A549 (cell line): ENCODE measurements at regions not wholly inside any gene's neighbourhood (a gene's known extent, or its start where the extent isn't known, plus 50 kb on each side); places are given as distances from the start of the nearest gene placed in this dataset.
"Not testable (repeated sequence)": the region's sequence is repeated elsewhere in the genome, so short reads cannot be mapped to it uniquely, and the experiment has no call there.

Experiments
- ATAC-seq, 2 experiments: fragments of 200-7000 bp in 1 of 2; fragments of >200 bp in 1 of 2; cut with Nextera tagmentation in 1 of 2; cut with Tn5 transposase in 1 of 2; 3 replicates each; pipeline versions ENCODE4 v1.8.0 to v1.9.1; 2018 to 2020; ENCODE audit warnings: mild to moderate bottlenecking in 1 of 2, moderate library complexity in 1 of 2
- CTCF ChIA-PET: fragments of 300-600 bp; sonication (Branson Sonifier 250); formaldehyde crosslinking; extraction: SDS; loops from one replicate; lab custom pipeline; 2021; ENCODE audit warnings: antibody characterized with exemption, inconsistent platforms; lab: Yijun Ruan, JAX
- POLR2A ChIA-PET: fragments of 350-600 bp; formaldehyde crosslinking; extraction: SDS; loops from one replicate; lab custom pipeline; 2021; ENCODE audit warnings: antibody characterized with exemption, inconsistent platforms; lab: Yijun Ruan, JAX
- DNase-seq, 2 experiments: peaks; one replicate each; pipeline versions ENCODE4 v3.0.0 to v3.0.0-alpha.2; 2011 to 2016; ENCODE audit warnings: low read depth in 1 of 2, low spot score in 1 of 2
- FAIRE-seq: peaks from 2 replicates; lab custom pipeline; 2011; peaks lifted over from hg19 to GRCh38; lab: Jason Lieb, UNC
- H3K27ac ChIP-seq, 2 experiments: fragments of >200 bp; sonication (Bioruptor Twin); formaldehyde crosslinking; 3 replicates each; pipeline ENCODE4 v1.5.1; 2016 to 2017
- H3K4me1 ChIP-seq: fragments of >200 bp; sonication (Bioruptor Twin); formaldehyde crosslinking; 3 replicates; pipeline ENCODE4 v1.6.1; 2016
- H3K4me2 ChIP-seq: fragments of >200 bp; sonication (Bioruptor Twin); formaldehyde crosslinking; 3 replicates; pipeline ENCODE4 v1.6.1; 2016
- H3K4me3 ChIP-seq: fragments of >200 bp; sonication (Bioruptor Twin); formaldehyde crosslinking; 3 replicates; pipeline ENCODE4 v1.5.1; 2016
- H3K9me3 ChIP-seq: fragments of >200 bp; sonication (Bioruptor Twin); formaldehyde crosslinking; 3 replicates; pipeline ENCODE4 v1.6.1; 2016
- ATOH8 ChIP-seq: fragments of 250-450 bp; sonication (Bioruptor Pico); IDR thresholded peaks from 2 replicates; pipeline ENCODE4 v1.5.0; 2020; ENCODE audit warnings: low read depth, mild to moderate bottlenecking, moderate library complexity
- BCL3 ChIP-seq: fragments of >200 bp; sonication (Bioruptor Twin); formaldehyde crosslinking; IDR thresholded peaks from 3 replicates; pipeline ENCODE4 v1.6.1; 2016
- BHLHE40 ChIP-seq: IDR thresholded peaks from 2 replicates; pipeline ENCODE4 v1.6.1; 2012; ENCODE audit warnings: low read depth, low read length, inconsistent platforms
- CBX8 ChIP-seq: fragments of 200-600 bp; sonication (generic); IDR thresholded peaks from 2 replicates; pipeline ENCODE4 v1.6.1; 2016
- E2F6 ChIP-seq: IDR thresholded peaks from 2 replicates; pipeline ENCODE4 v1.6.1; 2012; ENCODE audit warnings: low read depth, borderline replicate concordance
- EHF ChIP-seq: fragments of 250-450 bp; sonication (Bioruptor Pico); IDR thresholded peaks from 2 replicates; pipeline ENCODE4 v1.5.0; 2020; ENCODE audit warnings: mild to moderate bottlenecking
- ESRRA ChIP-seq: fragments of 150-350 bp; IDR thresholded peaks from 2 replicates; pipeline ENCODE4 v1.6.1; 2014; ENCODE audit warnings: mild to moderate bottlenecking, low read length, borderline replicate concordance
- FOSB ChIP-seq: fragments of 250-450 bp; sonication (Bioruptor Pico); IDR thresholded peaks from 2 replicates; pipeline ENCODE4 v1.5.0; 2020; ENCODE audit warnings: mild to moderate bottlenecking, moderate library complexity
- HEYL ChIP-seq: fragments of 250-450 bp; sonication (Bioruptor Pico); IDR thresholded peaks from 2 replicates; pipeline ENCODE4 v1.8.0; 2021; ENCODE audit warnings: mild to moderate bottlenecking, moderate library complexity
- HOXA7 ChIP-seq: fragments of 250-450 bp; sonication (Bioruptor Pico); IDR thresholded peaks from 2 replicates; pipeline ENCODE4 v1.5.0; 2020; ENCODE audit warnings: mild to moderate bottlenecking, moderate library complexity
- HOXB5 ChIP-seq: fragments of 250-450 bp; sonication (Bioruptor Pico); IDR thresholded peaks from 2 replicates; pipeline ENCODE4 v1.5.0; 2020; ENCODE audit warnings: mild to moderate bottlenecking, moderate library complexity
- KDM5A ChIP-seq: fragments of 200-600 bp; sonication (generic); IDR thresholded peaks from 2 replicates; pipeline ENCODE4 v1.6.1; 2016; ENCODE audit warnings: antibody characterized with exemption, mild to moderate bottlenecking
- MAFK ChIP-seq: fragments of 450-650 bp; IDR thresholded peaks from 2 replicates; pipeline ENCODE4 v1.6.1; 2014; ENCODE audit not compliant: partially characterized antibody
- NPAS2 ChIP-seq: fragments of 250-450 bp; sonication (Bioruptor Pico); IDR thresholded peaks from 2 replicates; pipeline ENCODE4 v1.8.0; 2022; ENCODE audit warnings: mild to moderate bottlenecking, moderate library complexity, borderline replicate concordance
- NR3C1 ChIP-seq: fragments of >200 bp; sonication (Bioruptor Twin); formaldehyde crosslinking; IDR thresholded peaks from 3 replicates; pipeline ENCODE4 v1.6.1; 2017
- PHF8 ChIP-seq: fragments of 200-600 bp; sonication (generic); IDR thresholded peaks from 2 replicates; pipeline ENCODE4 v1.6.1; 2016; ENCODE audit warnings: low read depth, mild to moderate bottlenecking, antibody characterized with exemption, moderate library complexity, borderline replicate concordance
- REST ChIP-seq: fragments of 200-600 bp; sonication (generic); IDR thresholded peaks from 2 replicates; pipeline ENCODE4 v1.6.1; 2016; ENCODE audit warnings: antibody characterized with exemption, mild to moderate bottlenecking, moderate library complexity
- RFX5 ChIP-seq: fragments of 450-650 bp; IDR thresholded peaks from 2 replicates; pipeline ENCODE4 v1.7.1; 2014; ENCODE audit warnings: antibody characterized with exemption, mild to moderate bottlenecking, moderate library complexity
- SREBF2 ChIP-seq: fragments of 450-650 bp; IDR thresholded peaks from 2 replicates; pipeline ENCODE4 v1.6.1; 2014; ENCODE audit warnings: mild to moderate bottlenecking, moderate library complexity
- TFCP2L1 ChIP-seq: fragments of 250-450 bp; sonication (Bioruptor Pico); IDR thresholded peaks from 2 replicates; pipeline ENCODE4 v1.5.0; 2021; ENCODE audit warnings: mild to moderate bottlenecking
- TP53 ChIP-seq: fragments of 250-450 bp; sonication (Bioruptor Pico); IDR thresholded peaks from 2 replicates; pipeline ENCODE4 v1.5.0; 2021; ENCODE audit warnings: mild to moderate bottlenecking, moderate library complexity
- ZC3H11A ChIP-seq: fragments of 450-650 bp; IDR thresholded peaks from 2 replicates; pipeline ENCODE4 v1.6.1; 2014; ENCODE audit warnings: antibody characterized with exemption, mild to moderate bottlenecking
- ZFP36 ChIP-seq: fragments of 450-650 bp; IDR thresholded peaks from 2 replicates; pipeline ENCODE4 v1.6.1; 2014; ENCODE audit warnings: borderline replicate concordance; ENCODE audit not compliant: partially characterized antibody
- ZSCAN20 ChIP-seq: fragments of 250-450 bp; sonication (Bioruptor Pico); IDR thresholded peaks from 2 replicates; pipeline ENCODE4 v1.8.0; 2022; ENCODE audit warnings: mild to moderate bottlenecking, moderate library complexity
- WGBS: methylation state at CpG from one replicate; pipeline ENCODE4 v1.1.6; 2017; ENCODE audit errors: missing lambda C conversion rate; 5-methylcytosine and 5-hydroxymethylcytosine counted together

- ATAC-seq (no peak), FAIRE-seq (no peak), DNase-seq (no peak)
- ChIA-PET POLR2A (no interaction called here), CTCF (no interaction called here)
- H3K4me2 ChIP-seq = no peak overlapping the region
- 75% methylated on average over 6 of the region's 6 CpGs for WGBS
- TF ChIP-seq REST (no peak), RFX5 (no peak), ESRRA (no peak), ATOH8 (CRISPR knock-in tag) (no peak), NR3C1 (no peak), ZFP36 (no peak), SREBF2 (no peak)
- no peak overlapping the region for H3K27ac ChIP-seq
- no peaks in the 10 kb centered on the region for H3K4me1 ChIP-seq
- no peak overlapping the region for H3K4me3 ChIP-seq
- no peaks in the 10 kb centered on the region for H3K9me3 ChIP-seq
Observed at GRCh38 chr12:90802727-90803126, 152.2 kb downstream of the CCER1 start.

- ChIA-PET CTCF (interaction anchor here (0.6 kb wide), 1 partner anchor 108 kb away, joined by 3 read pairs; no protein-coding TSS in a partner anchor), POLR2A (no interaction called here)
- no peak overlapping the region for H3K4me3 ChIP-seq
- ATAC-seq = 0 out of 6 replicates have a peak, but pooled peaks of 1 of the 2 experiments have one; percentile 38
- no peak overlapping the region for H3K4me2 ChIP-seq
- FAIRE-seq = no peak
- no peak for DNase-seq
- 63% methylated on average over 4 of the region's 4 CpGs for WGBS
- TF ChIP-seq ZFP36 = no peak
- TF ChIP-seq MAFK = no peak
- TF ChIP-seq FOSB (CRISPR knock-in tag) = no peak
- no peak for TF ChIP-seq E2F6
- no peak for TF ChIP-seq ZC3H11A
- TF ChIP-seq NPAS2 = no peak
- no peak for TF ChIP-seq HEYL (CRISPR knock-in tag)
- no peak for TF ChIP-seq KDM5A
- no peak for TF ChIP-seq CBX8
- TF ChIP-seq TP53 = no peak
- no peaks in the 10 kb centered on the region for H3K4me1 ChIP-seq
- H3K9me3 ChIP-seq = no peaks in the 10 kb centered on the region
- no peak overlapping the region for H3K27ac ChIP-seq
Observed at GRCh38 chr12:90801776-90802175, 153.2 kb downstream of the CCER1 start.

GRCh38 chr12:90794212-90794611 is 160.8 kb downstream of the CCER1 start:
- 40% methylated on average over 2 of the region's 2 CpGs for WGBS
- DNase-seq (no peak), FAIRE-seq (no peak), ATAC-seq (no peak)
- Histone ChIP-seq H3K9me3 (no peaks in the 10 kb centered on the region), H3K4me1 (no peaks in the 10 kb centered on the region), H3K4me3 (no peak overlapping the region), H3K27ac (no peak overlapping the region), H3K4me2 (no peak overlapping the region)
- TF ChIP-seq ESRRA (no peak), BHLHE40 (no peak), HOXB5 (CRISPR knock-in tag) (no peak), PHF8 (no peak), HOXA7 (CRISPR knock-in tag) (no peak), TFCP2L1 (CRISPR knock-in tag) (no peak), ZSCAN20 (no peak), BCL3 (no peak), EHF (CRISPR knock-in tag) (no peak)
- ChIA-PET CTCF (interaction anchor here (1.2 kb wide), 1 partner anchor 12 kb away, joined by 3 read pairs; no protein-coding TSS in a partner anchor), POLR2A (no interaction called here)

- CTCF ChIA-PET, H3K4me2 ChIP-seq, DNase-seq, ATAC-seq, FAIRE-seq, H3K4me1 ChIP-seq, H3K9me3 ChIP-seq, H3K4me3 ChIP-seq, H3K27ac ChIP-seq, POLR2A ChIA-PET: not testable (repeated sequence)
- WGBS = 76% methylated on average over 1 of the region's 1 CpG
Observed at GRCh38 chr12:90792718-90793117, 162.3 kb downstream of the CCER1 start.
